GM21447 (cell line): ENCODE measurements at regions not wholly inside any gene's neighbourhood (a gene's known extent, or its start where the extent isn't known, plus 50 kb on each side); places are given as distances from the start of the nearest gene placed in this dataset.
A peak's percentile ranks its signal among the peaks of the same experiment; 100 is the strongest.

ENCODE experiments used
- ATAC-seq: cut with Tn5 transposase; IDR thresholded peaks from one replicate; pipeline ENCODE4 v1.9.1; 2021; ENCODE audit not compliant: unreplicated experiment

DNA sequence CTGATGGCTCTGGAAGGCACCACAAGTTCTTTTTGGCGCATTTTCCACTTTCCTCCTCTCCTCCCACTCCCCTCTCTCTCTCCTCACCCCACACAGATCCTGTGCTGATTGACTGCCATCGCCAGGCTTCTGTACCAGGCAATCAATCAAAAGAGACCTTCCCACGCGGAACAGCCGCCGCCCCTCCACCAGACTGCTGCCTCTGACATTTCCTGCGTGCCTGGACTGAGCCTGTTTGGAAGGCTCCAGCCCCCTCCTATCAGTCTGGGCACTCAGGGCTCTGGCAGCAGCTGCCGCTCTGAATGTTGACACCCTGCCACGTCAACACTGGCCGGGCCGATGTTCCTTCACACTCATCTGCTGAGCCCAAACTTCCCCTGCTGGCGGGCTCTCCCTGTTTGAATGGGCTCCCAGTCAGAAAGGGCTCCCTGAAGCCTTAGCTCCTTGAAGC is 467.7 kb downstream of the EPHA4 start:
- ATAC-seq = peak; percentile 67

DNA sequence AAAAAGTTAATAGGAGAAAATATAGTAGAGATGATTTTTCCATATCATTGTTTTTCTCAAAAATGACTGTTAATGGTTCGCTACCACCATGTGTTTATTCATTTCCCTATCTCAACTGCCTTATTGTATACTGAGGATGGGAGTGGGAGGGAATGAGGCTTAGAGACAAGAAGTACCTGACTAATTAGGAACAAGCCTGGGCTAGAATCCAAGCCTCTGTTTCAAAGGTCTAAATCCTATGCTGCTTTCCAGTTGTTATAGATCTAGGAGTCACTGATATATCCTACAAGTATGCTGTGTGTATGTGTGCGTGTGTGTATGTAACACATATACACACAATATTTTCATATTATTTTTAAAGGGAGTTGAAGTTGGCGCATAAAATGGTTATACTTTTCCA is 465.9 kb downstream of the EPHA4 start:
- no peak for ATAC-seq

DNA sequence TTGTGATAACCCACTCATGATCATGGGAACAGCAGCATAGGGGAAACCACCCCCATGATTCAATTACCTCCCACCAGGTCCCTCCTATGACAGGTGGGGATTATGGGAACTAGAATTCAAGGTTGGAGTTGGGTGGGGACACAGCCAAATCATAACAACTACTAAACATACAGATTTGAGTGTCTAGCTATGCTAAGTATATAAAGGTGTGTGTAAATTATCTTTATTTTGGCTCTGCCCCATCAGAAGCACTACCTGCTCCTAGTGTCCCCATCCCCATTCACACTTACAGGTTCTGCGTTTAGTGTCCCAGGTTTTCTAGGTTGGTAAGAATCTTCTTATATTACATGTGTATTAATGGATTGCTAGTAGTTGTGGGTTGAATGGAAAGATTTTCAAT is 464.7 kb downstream of the EPHA4 start:
- no peak for ATAC-seq

DNA sequence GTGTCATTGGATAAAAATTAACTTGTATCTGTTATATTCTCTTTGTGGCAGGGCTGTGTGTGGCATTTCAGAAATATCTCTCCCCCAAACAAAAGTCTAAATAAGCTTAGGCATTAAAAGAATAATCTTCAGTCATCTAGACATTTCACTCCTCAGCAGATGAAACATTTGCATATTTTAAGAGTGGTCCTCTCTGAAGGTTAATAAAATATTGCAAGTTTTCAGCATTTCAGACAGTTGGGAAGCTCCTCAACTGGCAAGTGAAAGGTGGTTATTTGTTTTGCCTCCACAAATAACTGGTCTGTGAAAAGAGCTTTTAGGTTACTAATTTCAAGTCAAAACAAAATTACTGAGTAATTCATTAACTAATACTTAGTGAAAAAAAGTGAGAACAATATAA is 462.6 kb downstream of the EPHA4 start:
- ATAC-seq = peak; percentile 79

DNA sequence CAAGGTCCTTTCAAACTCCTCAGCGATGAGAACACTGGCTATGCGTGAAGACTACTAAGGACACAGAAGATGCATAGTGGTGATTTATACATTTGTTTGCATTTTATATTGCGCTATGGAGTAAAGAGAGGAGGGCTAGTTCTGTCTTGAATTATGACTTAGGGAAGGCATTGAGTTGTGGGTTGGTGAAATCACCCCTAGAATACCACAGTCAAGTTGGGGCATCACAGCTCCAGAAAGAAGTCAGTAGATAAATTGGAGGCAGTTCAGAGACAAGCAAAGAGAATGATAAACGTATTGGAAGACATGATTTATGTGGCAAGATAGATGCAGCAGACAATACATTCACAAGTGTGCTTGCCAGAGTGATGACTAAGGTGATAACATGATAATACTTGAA is 460.4 kb downstream of the EPHA4 start:
- ATAC-seq = no peak

DNA sequence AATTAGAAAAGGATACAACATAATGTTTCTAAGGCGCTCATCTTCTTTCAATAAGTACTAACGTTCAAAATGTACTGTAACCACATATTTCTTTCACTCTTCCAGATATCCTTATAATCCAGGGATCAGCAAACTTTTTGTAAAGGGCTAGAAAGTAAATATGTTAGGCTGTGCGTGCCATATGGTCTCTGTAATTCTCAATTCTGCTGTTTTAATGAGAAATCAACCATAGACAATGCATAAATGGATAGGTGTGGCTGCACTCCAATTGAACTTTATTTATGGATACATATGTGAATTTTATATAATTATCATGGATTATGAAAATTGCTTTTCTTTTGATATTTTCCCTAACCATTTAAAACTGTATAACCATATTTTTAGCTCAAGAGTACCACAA is 459.4 kb downstream of the EPHA4 start:
- no peak for ATAC-seq

DNA sequence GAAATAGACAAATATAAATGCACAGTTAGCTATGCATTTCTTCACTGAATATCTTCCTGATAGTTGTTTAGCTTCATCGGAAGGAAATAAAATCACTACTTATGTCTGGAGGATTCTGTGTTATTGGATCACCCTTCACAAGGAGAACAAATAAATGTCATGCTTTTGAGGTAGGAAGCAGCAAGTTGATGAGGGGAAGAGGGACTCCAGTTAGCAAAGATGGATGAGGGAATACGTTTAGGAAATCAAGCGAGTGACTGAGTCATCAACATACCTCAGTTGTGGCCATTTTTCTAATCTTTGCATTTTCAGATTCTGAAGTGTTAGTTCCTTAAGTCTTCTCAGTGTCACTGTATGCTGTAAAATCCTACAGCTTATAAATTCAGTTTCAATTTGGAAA is 456.2 kb downstream of the EPHA4 start:
- ATAC-seq = no peak

DNA sequence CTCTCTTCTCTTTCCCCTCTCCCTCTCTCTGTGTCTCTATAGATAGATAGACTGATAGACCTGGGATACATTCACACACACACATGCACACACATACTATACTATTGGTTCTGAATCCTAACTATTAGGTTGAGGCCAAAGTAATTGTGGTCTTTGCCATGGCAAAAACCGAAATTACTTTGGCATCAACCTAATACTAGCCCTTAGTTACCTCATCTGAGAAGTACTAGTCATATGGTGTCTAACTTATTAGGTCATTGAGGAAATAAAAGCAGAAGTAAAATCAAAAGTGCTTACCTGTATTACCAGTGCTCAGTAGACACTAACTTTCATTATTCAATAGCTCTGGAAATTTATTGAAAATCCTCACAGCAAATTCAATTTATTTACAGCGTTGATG is 451.5 kb downstream of the EPHA4 start:
- peak; percentile 78 for ATAC-seq

DNA sequence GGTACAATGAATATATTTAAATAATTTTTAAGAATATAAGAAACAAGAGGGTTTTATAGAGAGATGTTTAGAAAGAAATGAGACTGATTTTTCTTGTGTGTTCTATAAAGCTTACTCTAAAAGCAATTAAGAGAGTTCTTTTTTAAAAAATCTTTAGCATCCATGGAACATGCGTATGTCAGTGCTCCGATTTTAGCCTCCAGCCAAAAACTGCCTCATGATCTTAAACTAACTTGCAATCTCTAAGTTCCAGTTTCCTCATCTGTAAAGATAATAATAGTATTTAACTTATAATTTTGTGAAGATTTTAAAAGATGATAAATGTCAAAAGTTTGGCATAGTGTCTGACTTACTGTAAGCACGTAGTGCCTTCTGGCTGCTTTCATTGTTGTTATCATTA is 448.7 kb downstream of the EPHA4 start:
- no peak for ATAC-seq

DNA sequence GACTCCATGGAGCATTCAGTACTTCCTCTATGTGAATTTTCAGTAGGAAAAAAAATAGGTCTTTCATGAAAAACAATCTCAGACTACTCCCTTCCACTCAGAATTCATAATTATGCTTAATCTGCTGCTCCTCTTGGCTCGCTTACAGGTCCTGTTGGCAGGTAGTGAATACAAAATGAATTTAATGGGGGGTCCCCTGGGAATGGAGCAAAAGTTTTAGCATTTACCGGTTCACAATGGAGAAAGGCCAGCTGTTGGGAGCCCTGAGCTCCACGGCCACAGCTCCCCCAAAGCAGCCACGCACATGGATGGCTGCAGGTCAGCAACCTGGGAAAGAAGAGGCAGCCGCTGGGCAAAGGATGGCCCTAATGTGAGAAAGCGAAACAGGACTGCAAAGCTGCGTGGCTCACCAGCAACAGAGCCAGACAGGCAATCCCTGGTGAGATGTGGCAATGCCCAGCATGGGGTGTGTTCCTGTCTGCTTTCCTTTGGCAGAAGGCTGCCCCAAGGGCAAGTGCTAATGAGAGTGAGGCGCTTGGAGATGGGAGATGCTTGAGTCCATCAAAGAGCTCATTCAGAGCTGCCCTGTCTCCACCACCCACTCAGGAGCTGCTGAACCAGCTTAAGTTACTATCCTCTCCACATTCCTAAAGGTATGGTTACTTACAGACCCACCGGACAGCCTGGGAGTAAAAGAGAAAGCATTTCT is 447.4 kb downstream of the EPHA4 start:
- ATAC-seq = no peak

DNA sequence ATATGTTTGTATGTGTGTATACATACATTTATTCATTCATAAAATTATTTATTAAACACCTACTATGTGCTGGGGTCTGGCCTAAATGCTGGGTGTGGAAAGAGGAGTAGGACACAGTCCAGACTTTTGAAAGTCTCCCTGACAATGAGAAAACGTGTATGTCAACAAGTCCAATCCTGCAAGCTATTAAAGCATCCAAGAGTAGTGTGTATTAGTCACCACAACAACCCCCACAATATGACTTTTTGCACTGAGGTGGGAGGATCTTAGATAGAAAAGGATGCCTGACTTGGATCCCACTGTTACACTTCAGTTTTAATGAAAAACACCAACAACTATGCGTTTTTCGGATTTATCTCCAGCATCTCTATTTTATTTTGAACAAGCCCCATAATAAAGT is 446.4 kb downstream of the EPHA4 start:
- no peak for ATAC-seq

DNA sequence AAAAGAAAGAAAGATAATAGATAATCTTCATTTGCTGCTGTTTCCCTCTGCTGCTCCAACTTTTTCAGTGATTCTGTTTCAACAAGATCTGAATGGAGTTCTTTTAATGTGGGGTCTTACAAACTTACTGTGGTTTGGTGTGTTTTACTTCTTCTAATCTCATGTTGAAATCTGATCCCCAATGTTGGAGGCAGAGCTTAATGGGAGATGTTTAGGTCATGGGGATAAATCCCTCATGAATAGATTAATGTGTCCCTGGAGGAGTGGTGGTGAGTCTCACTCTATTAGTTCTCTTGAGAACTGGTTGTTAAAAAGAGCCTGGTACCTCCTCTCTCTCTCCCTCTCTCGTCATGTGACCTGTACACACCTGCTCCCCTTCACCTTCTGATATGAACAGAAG is 442.4 kb downstream of the EPHA4 start:
- no peak for ATAC-seq

DNA sequence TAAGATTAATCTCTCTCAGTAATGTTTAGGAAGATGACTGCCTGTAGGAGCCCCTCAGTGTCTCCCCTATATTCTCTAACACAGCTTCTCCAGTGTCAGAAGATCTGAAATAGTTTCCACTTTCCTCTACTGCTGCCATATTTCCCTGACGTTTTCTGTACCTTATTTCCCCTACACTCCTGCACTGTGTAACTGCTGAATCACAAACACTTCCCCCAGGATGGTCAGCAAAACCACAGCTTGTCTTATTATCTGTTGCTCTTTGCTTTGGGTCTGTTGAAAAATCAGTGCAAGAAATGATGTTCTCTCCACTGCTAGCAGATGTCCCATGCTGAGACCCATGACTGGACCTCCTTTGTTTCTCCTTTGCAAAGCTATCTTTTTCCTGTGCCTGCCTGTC is 441.7 kb downstream of the EPHA4 start:
- no peak for ATAC-seq

DNA sequence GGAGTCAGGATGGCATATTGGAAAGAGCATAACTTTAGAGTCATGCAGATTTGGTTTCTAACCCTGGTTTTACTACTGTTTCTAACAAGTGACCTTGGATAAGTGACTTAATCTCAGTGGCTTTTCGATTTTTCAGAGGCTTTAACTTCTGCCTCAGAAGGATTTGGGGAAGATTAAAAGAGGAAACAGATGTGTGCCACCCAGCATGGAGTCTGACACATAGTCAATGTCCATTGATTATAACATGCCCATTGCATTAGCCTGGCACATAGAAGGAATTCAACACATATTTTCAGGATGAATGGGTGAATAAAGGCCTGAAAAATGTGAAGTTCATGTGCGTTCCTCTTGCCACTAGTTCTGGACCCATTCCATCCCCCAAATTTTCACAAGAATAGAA is 438.2 kb downstream of the EPHA4 start:
- ATAC-seq = no peak

DNA sequence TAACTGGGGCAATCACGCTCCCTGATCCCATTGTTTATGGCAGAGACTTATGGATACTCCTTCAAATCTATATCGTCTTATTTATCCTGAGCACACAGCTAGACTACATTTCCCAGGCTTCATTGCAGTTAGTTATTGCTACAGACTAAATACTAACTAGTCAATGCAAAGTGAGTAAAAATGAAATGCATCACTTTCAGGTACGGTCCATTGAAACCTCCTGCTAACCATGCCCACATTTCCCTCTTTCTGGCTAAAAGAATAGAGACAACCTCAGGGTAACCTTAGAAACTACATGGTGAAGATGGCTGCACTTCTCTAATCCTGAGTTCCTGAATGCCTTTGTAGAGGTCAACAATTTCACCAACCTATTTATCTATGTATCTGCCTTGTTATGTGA is 437.4 kb downstream of the EPHA4 start:
- no peak for ATAC-seq

DNA sequence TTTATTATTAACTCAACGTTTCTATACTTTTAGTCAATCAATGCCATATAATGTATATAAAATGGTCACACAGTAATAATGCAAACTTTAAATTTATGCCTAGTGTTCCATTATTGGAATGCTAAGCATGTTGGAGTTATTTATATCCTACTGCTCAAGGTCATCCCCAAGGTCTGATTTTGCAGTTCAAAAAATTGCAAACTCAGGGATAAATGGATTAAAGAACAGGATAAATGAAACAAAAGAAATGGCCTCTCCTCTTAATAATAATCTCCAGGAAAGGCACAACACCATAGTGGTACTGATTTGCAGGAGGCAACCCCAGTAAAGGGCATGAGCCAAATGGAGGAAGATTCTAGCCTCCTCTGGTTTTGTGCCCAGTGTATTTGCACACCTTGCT is 436.4 kb downstream of the EPHA4 start:
- ATAC-seq = no peak

DNA sequence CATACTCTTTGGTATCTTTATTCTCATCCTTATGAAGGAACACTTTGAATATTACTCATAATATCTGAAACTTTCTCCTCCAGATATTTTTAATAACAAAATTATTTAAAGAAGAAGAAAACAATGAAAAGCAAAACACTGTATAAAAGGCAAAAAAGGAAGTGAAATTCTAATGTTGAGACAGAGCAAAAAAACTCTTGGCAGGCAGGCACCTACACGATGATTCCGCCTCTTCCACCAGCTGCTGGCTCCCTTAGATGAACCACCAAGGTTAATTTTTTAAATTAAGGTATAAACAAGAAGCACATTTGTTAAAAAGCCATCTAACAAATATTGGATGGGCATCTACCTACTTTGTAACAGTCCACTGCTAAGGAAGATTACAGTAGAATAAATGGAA is 434.7 kb downstream of the EPHA4 start:
- no peak for ATAC-seq

DNA sequence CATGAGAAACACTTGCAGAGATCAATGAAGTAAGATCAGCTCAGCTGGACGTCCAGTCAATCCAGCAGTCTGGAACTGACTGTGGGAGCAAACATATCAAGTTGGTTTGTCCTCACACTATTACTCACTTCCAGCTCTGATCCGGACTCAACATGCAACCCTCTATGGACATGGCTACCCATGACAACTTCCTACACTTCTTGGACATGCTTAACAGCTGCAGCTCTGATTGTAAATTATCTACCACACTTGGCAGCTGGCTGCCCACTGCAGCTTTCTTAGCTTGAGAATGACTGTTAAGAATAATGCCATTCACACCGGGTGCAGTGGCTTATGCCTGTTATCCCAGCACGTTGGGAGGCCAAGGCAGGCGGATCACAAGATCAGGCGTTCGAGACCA is 429.8 kb downstream of the EPHA4 start:
- ATAC-seq = no peak

DNA sequence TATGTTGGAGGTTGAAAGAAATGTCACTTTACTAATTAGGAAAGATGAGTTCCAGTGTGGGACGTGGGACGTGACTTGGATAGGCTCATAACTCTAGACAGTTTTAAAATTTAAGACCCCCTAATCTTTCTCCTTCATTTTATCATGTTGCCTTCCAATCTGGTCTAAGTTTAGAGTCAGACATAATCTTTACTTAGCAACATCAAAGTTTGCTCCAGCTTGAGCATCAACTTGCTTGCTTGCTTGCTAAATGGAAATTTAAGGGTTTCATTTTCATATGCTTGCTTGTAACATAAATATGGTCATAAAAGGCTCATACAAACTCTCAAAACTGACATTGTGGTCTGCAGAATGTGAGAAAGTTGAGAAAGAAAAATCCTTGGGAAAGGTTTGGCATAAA is 428.9 kb downstream of the EPHA4 start:
- ATAC-seq = no peak

DNA sequence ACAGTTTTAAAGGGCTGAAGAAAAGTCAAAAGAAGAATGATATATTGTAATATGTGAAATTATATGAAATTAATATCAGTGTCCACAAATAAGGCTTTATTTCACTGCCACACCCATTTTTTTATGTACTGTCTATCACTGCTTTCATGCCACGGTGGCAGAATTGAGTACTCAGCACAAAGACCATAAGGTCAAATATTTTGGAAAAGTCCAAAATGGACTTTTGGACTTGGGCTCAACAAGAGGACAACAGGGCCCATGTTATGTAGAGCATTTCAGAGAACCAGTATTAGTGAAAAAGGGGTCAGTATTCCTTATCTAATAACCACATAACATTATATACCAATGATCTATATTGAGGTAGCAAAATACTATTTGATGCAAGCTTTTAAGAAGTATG is 427.2 kb downstream of the EPHA4 start:
- no peak for ATAC-seq

DNA sequence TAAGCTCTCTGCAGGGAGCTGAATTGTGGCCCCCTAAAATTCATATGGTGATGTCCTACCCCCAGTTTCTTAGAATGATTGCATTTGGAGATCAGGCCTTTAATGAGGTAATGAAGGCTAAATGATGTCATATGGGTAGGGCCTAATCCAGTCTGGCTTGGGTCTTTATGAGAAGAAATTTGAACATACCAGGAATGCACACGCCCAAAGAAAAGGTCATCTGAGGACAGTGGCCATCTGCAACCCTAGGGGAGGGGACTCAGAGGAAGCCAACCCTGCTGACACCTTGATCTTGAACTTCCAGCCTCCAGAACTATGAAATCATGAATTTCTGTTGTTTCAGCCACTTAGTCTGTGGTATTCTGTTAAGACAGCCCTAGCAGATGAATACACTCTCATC is 426.7 kb downstream of the EPHA4 start:
- ATAC-seq = no peak

DNA sequence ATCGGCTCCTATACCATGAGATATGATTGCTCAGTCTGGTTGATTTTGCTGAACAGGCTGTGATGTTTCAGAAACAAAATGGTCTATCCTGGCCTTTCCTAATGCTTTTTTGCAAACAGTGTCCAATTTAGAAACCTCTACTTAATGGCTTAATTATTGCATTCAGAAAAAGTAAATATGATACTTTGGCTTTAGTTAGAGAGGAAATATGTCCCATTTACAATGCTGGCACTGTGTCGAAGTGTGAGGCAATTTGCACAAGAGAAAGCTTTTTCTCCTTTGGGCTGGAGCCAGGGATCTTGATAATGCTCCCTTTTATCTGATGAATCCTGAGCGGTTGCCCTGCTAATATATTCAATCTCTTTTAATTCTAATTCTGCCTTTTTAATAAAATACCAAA is 418.9 kb downstream of the EPHA4 start:
- ATAC-seq = no peak

DNA sequence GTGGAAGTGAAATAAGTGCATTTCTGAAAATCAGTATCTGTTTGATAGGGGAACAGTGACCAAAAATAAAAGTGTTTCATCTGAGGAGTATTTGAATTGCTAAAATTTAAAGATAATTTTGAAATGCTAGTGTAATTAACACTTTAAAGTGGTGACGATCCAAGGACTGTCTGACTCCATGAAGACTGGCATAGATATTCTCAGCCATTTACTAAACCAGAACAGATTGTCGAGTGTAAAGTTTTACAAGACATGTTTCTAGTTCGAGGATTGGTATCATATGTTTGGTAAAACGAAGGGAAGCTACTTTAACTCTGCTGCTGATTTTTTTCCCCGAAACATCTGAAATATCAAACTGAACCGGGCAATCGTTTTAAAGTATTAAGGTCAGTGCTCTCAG is 417.9 kb downstream of the EPHA4 start:
- no peak for ATAC-seq
